PC-9 (cell line): ENCODE measurements at regions not wholly inside any gene's neighbourhood (a gene's known extent, or its start where the extent isn't known, plus 50 kb on each side); places are given as distances from the start of the nearest gene placed in this dataset.
A peak's percentile ranks its signal among the peaks of the same experiment; 100 is the strongest.
"Not testable (repeated sequence)": the region's sequence is repeated elsewhere in the genome, so short reads cannot be mapped to it uniquely, and the experiment has no call there.

Experiments
- BruUV-seq: library from RNA; stranded (reverse); fragments of 400-500 nt; replicated peaks from 2 replicates; lab custom pipeline; 2021; lab: Mats Ljungman, UMichigan
- CTCF ChIA-PET: fragments of 300-600 bp; sonication (Branson Sonifier 250); formaldehyde crosslinking; loops from one replicate; lab custom pipeline; 2022; ENCODE audit warnings: antibody characterized with exemption; lab: Charles Lee
- POLR2A ChIA-PET: fragments of 300-600 bp; sonication (Branson Sonifier 250); formaldehyde crosslinking; loops from one replicate; lab custom pipeline; 2022; ENCODE audit warnings: antibody characterized with exemption; ENCODE audit not compliant: unreplicated experiment; lab: Charles Lee
- DNase-seq, 2 experiments: peaks; one replicate each; pipeline versions ENCODE4 v3.0.0 to v3.0.0-alpha.2; 2015 to 2022; ENCODE audit warnings: mixed read lengths in 1 of 2
- H2AFZ ChIP-seq: fragments of 200-600 bp; sonication (generic); 2 replicates; pipeline ENCODE4 v1.8.1; 2017; ENCODE audit warnings: antibody characterized with exemption
- H3F3A ChIP-seq: fragments of 200-600 bp; sonication (generic); 2 replicates; pipeline ENCODE4 v1.8.1; 2017; ENCODE audit warnings: antibody characterized with exemption, mild to moderate bottlenecking, low read depth; ENCODE audit not compliant: insufficient read depth
- H3K27ac ChIP-seq: fragments of 200-600 bp; sonication (generic); 2 replicates; pipeline ENCODE4 v1.6.1; 2016; ENCODE audit warnings: mixed run types
- H3K27me3 ChIP-seq: fragments of 200-600 bp; sonication (generic); 2 replicates; pipeline ENCODE4 v1.6.1; 2016; ENCODE audit warnings: low read depth, mixed run types; ENCODE audit not compliant: insufficient read depth
- H3K36me3 ChIP-seq: fragments of 200-600 bp; sonication (generic); 2 replicates; pipeline ENCODE4 v1.6.1; 2016; ENCODE audit warnings: low read depth, mixed run types
- H3K4me1 ChIP-seq: fragments of 200-600 bp; sonication (generic); replicated peaks from 2 replicates; pipeline ENCODE4 v1.6.1; 2016; ENCODE audit warnings: mixed run types; ENCODE audit not compliant: insufficient read depth
- H3K4me2 ChIP-seq: fragments of 200-600 bp; sonication (generic); 2 replicates; pipeline ENCODE4 v1.6.1; 2017; ENCODE audit warnings: mixed run types
- H3K4me3 ChIP-seq: fragments of 200-600 bp; sonication (generic); 2 replicates; pipeline ENCODE4 v1.6.1; 2016; ENCODE audit warnings: mixed run types
- H3K79me2 ChIP-seq: fragments of 200-600 bp; sonication (generic); 2 replicates; pipeline ENCODE4 v1.6.1; 2017; ENCODE audit warnings: low read depth, mixed run types
- H3K9me2 ChIP-seq: fragments of 200-600 bp; sonication (generic); 2 replicates; pipeline ENCODE4 v1.8.1; 2017; ENCODE audit warnings: mild to moderate bottlenecking; ENCODE audit not compliant: insufficient read depth
- H3K9me3 ChIP-seq: fragments of 200-600 bp; sonication (generic); 2 replicates; pipeline ENCODE4 v1.8.1; 2016; ENCODE audit warnings: low read depth; ENCODE audit not compliant: insufficient read depth
- H4K20me1 ChIP-seq: fragments of 200-600 bp; sonication (generic); 2 replicates; pipeline ENCODE4 v1.8.1; 2017; ENCODE audit not compliant: insufficient read depth
- CTCF ChIP-seq: fragments of 200-600 bp; sonication (generic); conservative IDR thresholded peaks from 2 replicates; pipeline ENCODE4 v1.6.1; 2017; ENCODE audit warnings: mixed run types, antibody characterized with exemption, mild to moderate bottlenecking, moderate library complexity
- EZH2 ChIP-seq: fragments of 200-600 bp; sonication (generic); IDR thresholded peaks from 2 replicates; pipeline ENCODE4 v1.8.0; 2017; ENCODE audit warnings: antibody characterized with exemption, low read depth
- intact Hi-C: fragments of 100-400 bp; cut with micrococcal nuclease; formaldehyde crosslinking; loops from one replicate; pipeline ENCODE4 v1.10.0; 2022; ENCODE audit not compliant: unreplicated experiment

GRCh38 chr18:39586741-39587140 is 2021.1 kb upstream of the CELF4 start:
- Histone ChIP-seq H2AFZ (no peak overlapping the region), H3K27me3 (no peaks in the 10 kb centered on the region), H3K27ac (no peak overlapping the region), H3K79me2 (no peaks in the 10 kb centered on the region), H3K9me2 (no peaks in the 10 kb centered on the region), H3K9me3 (no peaks in the 10 kb centered on the region), H3K4me2 (no peak overlapping the region), H3K4me1 (no peaks in the 10 kb centered on the region), H4K20me1 (no peaks in the 10 kb centered on the region), H3F3A (no peaks in the 10 kb centered on the region), H3K36me3 (no peaks in the 10 kb centered on the region), H3K4me3 (no peak overlapping the region)
- ChIA-PET CTCF (no interaction called here), POLR2A (no interaction called here)
- intact Hi-C loops, result no loop called here
- BruUV-seq, result no TSS peak
- no peak for DNase-seq
- TF ChIP-seq CTCF (no peak), EZH2 (no peak)

- Histone ChIP-seq H3K27ac (no peak overlapping the region), H3K4me3 (no peak overlapping the region), H3K36me3 (no peaks in the 10 kb centered on the region), H3K4me1 (no peaks in the 10 kb centered on the region), H3K9me3 (no peaks in the 10 kb centered on the region), H3K27me3 (no peaks in the 10 kb centered on the region), H3K79me2 (no peaks in the 10 kb centered on the region), H3F3A (no peaks in the 10 kb centered on the region), H3K4me2 (no peak overlapping the region), H2AFZ (no peak overlapping the region), H3K9me2 (no peaks in the 10 kb centered on the region), H4K20me1 (no peaks in the 10 kb centered on the region)
- ChIA-PET CTCF (no interaction called here), POLR2A (no interaction called here)
- TF ChIP-seq CTCF (no peak), EZH2 (no peak)
- DNase-seq, result no peak
- no TSS peak for BruUV-seq
- intact Hi-C loops, result loop anchor here (5.0 kb wide), 1 partner anchor 267 kb away; no protein-coding TSS in a partner anchor
These were observed 2009.3 kb upstream of the CELF4 start for GRCh38 chr18:39574897-39575296.

- Histone ChIP-seq H3K36me3 (no peaks in the 10 kb centered on the region), H3K4me3 (no peak overlapping the region), H3K4me1 (no peaks in the 10 kb centered on the region), H4K20me1 (no peaks in the 10 kb centered on the region), H3F3A (no peaks in the 10 kb centered on the region), H3K27me3 (no peaks in the 10 kb centered on the region), H3K27ac (no peak overlapping the region), H3K4me2 (no peak overlapping the region), H3K79me2 (no peaks in the 10 kb centered on the region), H3K9me2 (no peaks in the 10 kb centered on the region), H3K9me3 (no peaks in the 10 kb centered on the region), H2AFZ (no peak overlapping the region)
- POLR2A ChIA-PET, result no interaction called here
- peak in 1 of 2 experiments; percentile 1 for DNase-seq
- CTCF ChIA-PET, result no interaction called here
- TF ChIP-seq EZH2 (no peak), CTCF (peak; percentile 59)
- no TSS peak for BruUV-seq
- intact Hi-C loops, result loop anchor here (5.0 kb wide), 1 partner anchor 271 kb away; no protein-coding TSS in a partner anchor
These were observed 2005.9 kb upstream of the CELF4 start for GRCh38 chr18:39571511-39571910.

GRCh38 chr18:39565551-39566230 is 2000.1 kb upstream of the CELF4 start:
- not testable (repeated sequence) for H3F3A ChIP-seq

More at GRCh38 chr18:39565551-39566230, 2000.1 kb upstream of the CELF4 start:
- POLR2A ChIA-PET, H3K4me2 ChIP-seq, H2AFZ ChIP-seq, H3K9me3 ChIP-seq, H3K9me2 ChIP-seq, BruUV-seq, H3K36me3 ChIP-seq, DNase-seq, H3K27ac ChIP-seq, H3K27me3 ChIP-seq, H3K79me2 ChIP-seq, H4K20me1 ChIP-seq, H3K4me3 ChIP-seq, CTCF ChIA-PET, intact Hi-C loops, H3K4me1 ChIP-seq: not testable (repeated sequence)
